A673 (cell line): ENCODE measurements at regions not wholly inside any gene's neighbourhood (a gene's known extent, or its start where the extent isn't known, plus 50 kb on each side); places are given as distances from the start of the nearest gene placed in this dataset.

Experiments
- BruUV-seq: library from RNA; stranded (reverse); fragments of 400-500 nt; replicated peaks from 2 replicates; lab custom pipeline; 2021; lab: Mats Ljungman, UMichigan
- CTCF ChIA-PET: fragments of 300-600 bp; sonication (Branson Sonifier 250); formaldehyde crosslinking; loops from one replicate; lab custom pipeline; 2022; ENCODE audit warnings: antibody characterized with exemption; lab: Charles Lee
- POLR2A ChIA-PET: fragments of 300-600 bp; sonication (Branson Sonifier 250); formaldehyde crosslinking; loops from one replicate; lab custom pipeline; 2022; ENCODE audit warnings: antibody characterized with exemption; ENCODE audit not compliant: low non-redundant PET; lab: Charles Lee
- DNase-seq: peaks from one replicate; pipeline ENCODE4 v3.0.0-alpha.2; 2015; ENCODE audit warnings: low spot score
- H3K27ac ChIP-seq: fragments of 200-600 bp; sonication (generic); 2 replicates; pipeline ENCODE4 v1.5.1; 2016; ENCODE audit warnings: mixed run types, low read depth, mild to moderate bottlenecking, mixed read lengths, antibody characterized with exemption, low read length; ENCODE audit not compliant: poor library complexity, severe bottlenecking
- H3K27me3 ChIP-seq: fragments of 200-600 bp; sonication (generic); replicated peaks from 2 replicates; pipeline ENCODE4 v1.6.1; 2017; ENCODE audit warnings: mixed run types, low read depth, mild to moderate bottlenecking, mixed read lengths, antibody characterized with exemption, low read length; ENCODE audit not compliant: insufficient read depth, poor library complexity
- H3K36me3 ChIP-seq: fragments of 200-600 bp; sonication (generic); 2 replicates; pipeline ENCODE4 v1.6.1; 2016; ENCODE audit warnings: mixed run types, mild to moderate bottlenecking, mixed read lengths, antibody characterized with exemption, low read length; ENCODE audit not compliant: insufficient read depth, poor library complexity, severe bottlenecking
- H3K4me1 ChIP-seq: fragments of 200-600 bp; sonication (generic); 2 replicates; pipeline ENCODE4 v1.6.1; 2017; ENCODE audit warnings: mixed run types, mild to moderate bottlenecking, mixed read lengths, antibody characterized with exemption, low read length; ENCODE audit not compliant: insufficient read depth, poor library complexity, severe bottlenecking
- H3K4me3 ChIP-seq: fragments of 200-600 bp; sonication (generic); 2 replicates; pipeline ENCODE4 v1.5.1; 2016; ENCODE audit warnings: low read depth, mixed run types, mild to moderate bottlenecking, mixed read lengths, low read length; ENCODE audit not compliant: poor library complexity, severe bottlenecking
- H3K9me3 ChIP-seq: fragments of 200-600 bp; sonication (generic); 2 replicates; pipeline ENCODE4 v1.6.1; 2016; ENCODE audit warnings: mixed run types, low read depth, mild to moderate bottlenecking, mixed read lengths, antibody characterized with exemption, low read length; ENCODE audit not compliant: poor library complexity, severe bottlenecking
- EZH2 ChIP-seq: fragments of 200-600 bp; sonication (generic); IDR thresholded peaks from 2 replicates; pipeline ENCODE4 v1.6.1; 2017; ENCODE audit warnings: borderline replicate concordance, low read depth, mild to moderate bottlenecking, mixed read lengths, antibody characterized with exemption, low read length; ENCODE audit not compliant: poor library complexity, severe bottlenecking
- intact Hi-C: fragments of 100-400 bp; cut with micrococcal nuclease; formaldehyde crosslinking; loops from one replicate; pipeline ENCODE4 v1.10.0; 2022; ENCODE audit not compliant: unreplicated experiment
- TF ChIP-seq, protein P1 (sequence below): fragments of 300-800, 200-600 bp; sonication (generic); conservative IDR thresholded peaks from 2 replicates; pipeline ENCODE4 v1.5.1; 2017; ENCODE audit warnings: low read depth, mild to moderate bottlenecking, antibody characterized with exemption, low read length, moderate library complexity, mixed read lengths

DNA sequence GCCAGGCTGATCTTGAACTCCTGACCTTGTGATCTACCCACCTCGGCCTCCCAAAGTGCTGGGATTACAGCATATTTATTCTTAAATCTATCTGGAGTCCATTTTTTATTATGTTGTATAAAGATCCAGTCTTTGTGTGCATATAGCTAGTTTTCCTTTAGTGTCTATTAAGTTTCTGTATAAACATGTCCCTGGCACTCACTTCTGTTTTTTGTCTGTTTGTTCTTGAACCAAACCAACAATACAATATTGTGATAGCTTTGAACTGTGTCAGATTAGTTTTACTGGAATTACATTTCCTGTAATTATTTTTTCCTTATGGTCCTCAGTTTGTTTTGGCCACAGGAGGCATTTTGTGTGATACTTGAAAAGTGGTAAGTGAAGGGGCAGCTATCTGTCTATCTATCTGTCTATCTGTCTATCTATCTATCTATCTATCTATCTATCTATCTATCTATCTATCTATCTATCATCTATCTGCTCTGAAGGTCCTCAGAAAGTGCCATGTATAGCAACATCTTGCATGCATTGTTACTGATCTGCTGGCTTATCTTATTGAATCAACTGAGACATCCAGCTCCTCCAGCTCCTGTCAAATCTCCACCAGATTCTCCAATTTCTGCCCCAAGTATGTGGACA lies 70.9 kb upstream of the ACVR1 start:
- DNase-seq, result no peak
- ChIA-PET POLR2A (no interaction called here), CTCF (no interaction called here)
- BruUV-seq, result no TSS peak
- H3K4me3 ChIP-seq, result no peak overlapping the region
- H3K36me3 ChIP-seq, result no peaks in the 10 kb centered on the region
- TF ChIP-seq, protein P1, sequence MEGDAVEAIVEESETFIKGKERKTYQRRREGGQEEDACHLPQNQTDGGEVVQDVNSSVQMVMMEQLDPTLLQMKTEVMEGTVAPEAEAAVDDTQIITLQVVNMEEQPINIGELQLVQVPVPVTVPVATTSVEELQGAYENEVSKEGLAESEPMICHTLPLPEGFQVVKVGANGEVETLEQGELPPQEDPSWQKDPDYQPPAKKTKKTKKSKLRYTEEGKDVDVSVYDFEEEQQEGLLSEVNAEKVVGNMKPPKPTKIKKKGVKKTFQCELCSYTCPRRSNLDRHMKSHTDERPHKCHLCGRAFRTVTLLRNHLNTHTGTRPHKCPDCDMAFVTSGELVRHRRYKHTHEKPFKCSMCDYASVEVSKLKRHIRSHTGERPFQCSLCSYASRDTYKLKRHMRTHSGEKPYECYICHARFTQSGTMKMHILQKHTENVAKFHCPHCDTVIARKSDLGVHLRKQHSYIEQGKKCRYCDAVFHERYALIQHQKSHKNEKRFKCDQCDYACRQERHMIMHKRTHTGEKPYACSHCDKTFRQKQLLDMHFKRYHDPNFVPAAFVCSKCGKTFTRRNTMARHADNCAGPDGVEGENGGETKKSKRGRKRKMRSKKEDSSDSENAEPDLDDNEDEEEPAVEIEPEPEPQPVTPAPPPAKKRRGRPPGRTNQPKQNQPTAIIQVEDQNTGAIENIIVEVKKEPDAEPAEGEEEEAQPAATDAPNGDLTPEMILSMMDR, result no peak
- TF ChIP-seq EZH2, result no peak
- H3K4me1 ChIP-seq, result no peaks in the 10 kb centered on the region
- no peaks in the 10 kb centered on the region for H3K27me3 ChIP-seq
- intact Hi-C loops, result no loop called here
- no peaks in the 10 kb centered on the region for H3K9me3 ChIP-seq
- H3K27ac ChIP-seq, result no peak overlapping the region

DNA sequence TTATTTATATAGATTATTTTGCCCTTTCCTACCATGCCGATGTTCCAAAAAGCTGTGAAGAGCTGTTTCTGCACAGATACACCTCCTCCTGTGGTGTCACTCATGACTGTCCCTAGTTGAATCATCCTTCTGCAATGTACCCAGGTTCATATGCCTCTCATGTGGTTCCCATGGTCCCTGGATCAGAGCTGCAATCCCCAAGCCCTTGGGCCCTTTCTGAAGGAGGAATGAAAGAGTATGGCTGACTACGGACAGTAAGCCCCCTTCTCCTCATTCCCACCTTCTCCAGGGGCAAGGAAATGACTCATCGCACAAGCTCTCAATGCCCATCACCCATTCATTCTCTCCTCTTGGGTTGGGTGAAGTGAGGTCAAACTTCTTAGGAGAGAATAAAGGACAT lies 63.9 kb upstream of the ACVR1 start:
- Histone ChIP-seq H3K4me1 (no peaks in the 10 kb centered on the region), H3K36me3 (no peaks in the 10 kb centered on the region), H3K27ac (no peak overlapping the region), H3K9me3 (no peaks in the 10 kb centered on the region), H3K4me3 (no peak overlapping the region), H3K27me3 (no peaks in the 10 kb centered on the region)
- ChIA-PET POLR2A (no interaction called here), CTCF (no interaction called here)
- intact Hi-C loops, result no loop called here
- no TSS peak for BruUV-seq
- TF ChIP-seq, protein P1, result no peak
- DNase-seq, result no peak

DNA sequence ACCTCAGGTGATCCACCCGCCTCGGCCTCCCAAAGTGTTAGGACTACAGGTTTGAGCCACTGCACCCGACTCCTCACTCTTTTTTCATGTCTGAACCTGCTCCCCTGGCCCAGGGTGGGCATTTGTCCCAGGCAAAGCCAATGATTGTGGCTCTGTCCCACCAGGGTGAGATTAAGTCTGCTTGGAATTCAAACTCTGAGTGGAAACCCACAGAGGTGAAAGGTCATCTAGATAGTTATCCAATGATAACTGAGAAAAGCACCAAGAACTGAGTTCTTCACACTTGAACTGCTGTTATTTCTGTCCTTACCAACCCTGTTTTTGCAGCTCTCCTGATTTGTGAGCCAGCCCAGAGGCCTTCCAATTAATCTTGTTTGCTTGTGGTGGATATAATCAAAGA lies 62.4 kb upstream of the ACVR1 start:
- Histone ChIP-seq H3K4me1 (peaks cover 2% of the 10 kb centered on the region), H3K9me3 (no peaks in the 10 kb centered on the region), H3K27me3 (no peaks in the 10 kb centered on the region), H3K4me3 (no peak overlapping the region), H3K27ac (no peak overlapping the region), H3K36me3 (no peaks in the 10 kb centered on the region)
- no peak for DNase-seq
- TF ChIP-seq, protein P1, result no peak
- TF ChIP-seq EZH2, result no peak
- ChIA-PET POLR2A (no interaction called here), CTCF (no interaction called here)
- intact Hi-C loops, result no loop called here
- no TSS peak for BruUV-seq
